K562 (cell line): ENCODE measurements at regions not wholly inside any gene's neighbourhood (a gene's known extent, or its start where the extent isn't known, plus 50 kb on each side); places are given as distances from the start of the nearest gene placed in this dataset.

Experiments
- CBX5 ChIP-seq: IDR thresholded peaks from 2 replicates; pipeline ENCODE4 v1.6.1; 2014; ENCODE audit warnings: low read depth, borderline replicate concordance
- HMG20B ChIP-seq: fragments of 250-450 bp; sonication (Bioruptor Pico); IDR thresholded peaks from 2 replicates; pipeline ENCODE4 v1.5.0; 2021; ENCODE audit warnings: mild to moderate bottlenecking
- IFI16 ChIP-seq: fragments of 250-450 bp; sonication (Bioruptor Pico); IDR thresholded peaks from 2 replicates; pipeline ENCODE4 v2.1.2; 2022; ENCODE audit warnings: mild to moderate bottlenecking, inconsistent platforms
- KDM1A ChIP-seq, 2 experiments: fragments of 450-650 bp; IDR thresholded peaks; 2 replicates each; pipeline ENCODE4 v1.6.1; 2016; ENCODE audit warnings: mild to moderate bottlenecking in 2 of 2
- ZNF449 ChIP-seq: fragments of 250-450 bp; sonication (Bioruptor Pico); IDR thresholded peaks from 2 replicates; pipeline ENCODE4 v1.8.0; 2022; ENCODE audit warnings: moderate library complexity, mild to moderate bottlenecking, inconsistent platforms

GRCh38 chr7:45977256-45977780 is 56.2 kb upstream of the IGFBP3 start:
- TF ChIP-seq ZNF449 (CRISPR knock-in tag) (no peak), HMG20B (CRISPR knock-in tag) (no peak), CBX5 (no peak), IFI16 (CRISPR knock-in tag) (no peak), KDM1A (IDR thresholded peaks at IDR 0.05) (no peak)
